ENCODE measurements at regions not wholly inside any gene's neighbourhood (a gene's known extent, or its start where the extent isn't known, plus 50 kb on each side); places are given as distances from the start of the nearest gene placed in this dataset.

DNA sequence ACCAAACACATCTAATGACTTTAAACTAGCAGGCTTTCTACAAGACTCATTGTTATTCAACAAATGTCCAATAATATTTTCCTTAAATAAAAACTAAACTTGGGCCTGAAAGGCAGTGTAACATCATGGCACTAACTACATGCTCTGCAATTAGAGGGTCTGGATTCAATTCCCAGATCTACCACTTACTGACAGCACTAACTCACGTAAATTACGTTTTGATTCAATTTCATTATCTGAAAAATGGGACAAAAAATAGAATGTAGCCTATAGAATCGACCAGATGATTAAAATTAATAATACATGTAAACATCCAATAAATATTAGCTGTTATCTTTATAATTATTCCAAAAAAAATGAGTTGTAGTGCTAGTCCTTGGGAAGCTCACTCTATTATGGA is 98.0 kb upstream of the DDX18 start:
- Histone ChIP-seq H3K27me3 (ENCODE audit: insufficient read depth, low read length) (no peaks in the 10 kb centered on the region), H3K36me3 (ENCODE audit: insufficient read depth, low read length) (no peaks in the 10 kb centered on the region), H2AFZ (ENCODE audit: low read length) (no peak overlapping the region), H3K79me2 (ENCODE audit: insufficient read depth, low read length) (no peaks in the 10 kb centered on the region), H3K4me3 (ENCODE audit: insufficient read depth, low read length) (no peak overlapping the region), H3K4me1 (ENCODE audit: insufficient read depth, low read length) (no peaks in the 10 kb centered on the region), H4K20me1 (ENCODE audit: insufficient read depth, low read length) (no peaks in the 10 kb centered on the region), H3K27ac (ENCODE audit: low read depth, low read length) (no peak overlapping the region), H3K9me3 (ENCODE audit: low read depth, low read length) (no peaks in the 10 kb centered on the region), H3K4me2 (ENCODE audit: insufficient read depth, low read length) (no peak overlapping the region)
- TF ChIP-seq, protein P1, sequence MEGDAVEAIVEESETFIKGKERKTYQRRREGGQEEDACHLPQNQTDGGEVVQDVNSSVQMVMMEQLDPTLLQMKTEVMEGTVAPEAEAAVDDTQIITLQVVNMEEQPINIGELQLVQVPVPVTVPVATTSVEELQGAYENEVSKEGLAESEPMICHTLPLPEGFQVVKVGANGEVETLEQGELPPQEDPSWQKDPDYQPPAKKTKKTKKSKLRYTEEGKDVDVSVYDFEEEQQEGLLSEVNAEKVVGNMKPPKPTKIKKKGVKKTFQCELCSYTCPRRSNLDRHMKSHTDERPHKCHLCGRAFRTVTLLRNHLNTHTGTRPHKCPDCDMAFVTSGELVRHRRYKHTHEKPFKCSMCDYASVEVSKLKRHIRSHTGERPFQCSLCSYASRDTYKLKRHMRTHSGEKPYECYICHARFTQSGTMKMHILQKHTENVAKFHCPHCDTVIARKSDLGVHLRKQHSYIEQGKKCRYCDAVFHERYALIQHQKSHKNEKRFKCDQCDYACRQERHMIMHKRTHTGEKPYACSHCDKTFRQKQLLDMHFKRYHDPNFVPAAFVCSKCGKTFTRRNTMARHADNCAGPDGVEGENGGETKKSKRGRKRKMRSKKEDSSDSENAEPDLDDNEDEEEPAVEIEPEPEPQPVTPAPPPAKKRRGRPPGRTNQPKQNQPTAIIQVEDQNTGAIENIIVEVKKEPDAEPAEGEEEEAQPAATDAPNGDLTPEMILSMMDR (IDR thresholded peaks at IDR 0.05; ENCODE audit: extremely low read depth, low read depth, low read length): no peak
- DNase-seq (ENCODE audit: insufficient read length, low spot score, missing footprints): no peak

GRCh38 chr2:117717072-117717471 is 97.4 kb upstream of the DDX18 start:
- Histone ChIP-seq H2AFZ (ENCODE audit: low read length) (no peak overlapping the region), H3K4me2 (ENCODE audit: insufficient read depth, low read length) (no peak overlapping the region), H3K4me3 (ENCODE audit: insufficient read depth, low read length) (no peak overlapping the region), H3K36me3 (ENCODE audit: insufficient read depth, low read length) (no peaks in the 10 kb centered on the region), H3K4me1 (ENCODE audit: insufficient read depth, low read length) (no peaks in the 10 kb centered on the region), H3K27ac (ENCODE audit: low read depth, low read length) (no peak overlapping the region), H3K9me3 (ENCODE audit: low read depth, low read length) (no peaks in the 10 kb centered on the region), H4K20me1 (ENCODE audit: insufficient read depth, low read length) (no peaks in the 10 kb centered on the region), H3K79me2 (ENCODE audit: insufficient read depth, low read length) (no peaks in the 10 kb centered on the region), H3K27me3 (ENCODE audit: insufficient read depth, low read length) (no peaks in the 10 kb centered on the region)
- TF ChIP-seq, protein P1 (IDR thresholded peaks at IDR 0.05; ENCODE audit: extremely low read depth, low read depth, low read length): no peak
- no peak for DNase-seq (ENCODE audit: insufficient read length, low spot score, missing footprints)

GRCh38 chr2:117718048-117718447 is 96.4 kb upstream of the DDX18 start:
- Histone ChIP-seq H2AFZ (ENCODE audit: low read length) (no peak overlapping the region), H3K79me2 (ENCODE audit: insufficient read depth, low read length) (no peaks in the 10 kb centered on the region), H4K20me1 (ENCODE audit: insufficient read depth, low read length) (no peaks in the 10 kb centered on the region), H3K4me3 (ENCODE audit: insufficient read depth, low read length) (no peak overlapping the region), H3K4me1 (ENCODE audit: insufficient read depth, low read length) (no peaks in the 10 kb centered on the region), H3K4me2 (ENCODE audit: insufficient read depth, low read length) (no peak overlapping the region), H3K9me3 (ENCODE audit: low read depth, low read length) (no peaks in the 10 kb centered on the region), H3K27me3 (ENCODE audit: insufficient read depth, low read length) (no peaks in the 10 kb centered on the region), H3K36me3 (ENCODE audit: insufficient read depth, low read length) (no peaks in the 10 kb centered on the region), H3K27ac (ENCODE audit: low read depth, low read length) (no peak overlapping the region)
- TF ChIP-seq, protein P1 (IDR thresholded peaks at IDR 0.05; ENCODE audit: extremely low read depth, low read depth, low read length): no peak
- DNase-seq (ENCODE audit: insufficient read length, low spot score, missing footprints): no peak

DNA sequence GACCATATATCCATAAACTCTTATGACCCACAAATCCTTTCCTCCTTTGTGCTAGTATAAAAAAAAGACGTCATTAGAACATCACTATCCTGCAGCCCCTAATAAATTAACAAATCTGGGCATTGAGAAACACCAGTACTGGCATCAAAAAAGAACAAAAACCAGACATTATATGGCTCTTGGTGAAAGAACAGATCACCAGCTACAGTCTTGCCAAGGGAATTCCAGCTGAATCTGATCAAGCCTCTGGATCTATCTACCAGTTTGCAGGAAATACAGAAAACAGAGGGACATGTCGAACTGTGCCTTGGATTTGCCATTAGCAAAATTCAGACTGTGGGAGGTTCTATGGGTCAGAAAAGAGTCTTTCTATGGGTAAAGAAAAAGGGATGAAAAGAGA is 93.7 kb upstream of the DDX18 start:
- H3K27me3 ChIP-seq (ENCODE audit: insufficient read depth, low read length): no peaks in the 10 kb centered on the region
- no peaks in the 10 kb centered on the region for H3K79me2 ChIP-seq (ENCODE audit: insufficient read depth, low read length)
- H4K20me1 ChIP-seq (ENCODE audit: insufficient read depth, low read length): no peaks in the 10 kb centered on the region
- no peaks in the 10 kb centered on the region for H3K36me3 ChIP-seq (ENCODE audit: insufficient read depth, low read length)
- TF ChIP-seq, protein P1 (IDR thresholded peaks at IDR 0.05; ENCODE audit: extremely low read depth, low read depth, low read length): no peak
- H2AFZ ChIP-seq (ENCODE audit: low read length): no peak overlapping the region
- DNase-seq (ENCODE audit: insufficient read length, low spot score, missing footprints): no peak
- no peak overlapping the region for H3K4me3 ChIP-seq (ENCODE audit: insufficient read depth, low read length)
- no peak overlapping the region for H3K4me2 ChIP-seq (ENCODE audit: insufficient read depth, low read length)
- H3K27ac ChIP-seq (ENCODE audit: low read depth, low read length): no peak overlapping the region
- no peaks in the 10 kb centered on the region for H3K9me3 ChIP-seq (ENCODE audit: low read depth, low read length)
- no peaks in the 10 kb centered on the region for H3K4me1 ChIP-seq (ENCODE audit: insufficient read depth, low read length)

All from osteoblast (primary cell).